ENCODE measurements at regions not wholly inside any gene's neighbourhood (a gene's known extent, or its start where the extent isn't known, plus 50 kb on each side); places are given as distances from the start of the nearest gene placed in this dataset.

DNA sequence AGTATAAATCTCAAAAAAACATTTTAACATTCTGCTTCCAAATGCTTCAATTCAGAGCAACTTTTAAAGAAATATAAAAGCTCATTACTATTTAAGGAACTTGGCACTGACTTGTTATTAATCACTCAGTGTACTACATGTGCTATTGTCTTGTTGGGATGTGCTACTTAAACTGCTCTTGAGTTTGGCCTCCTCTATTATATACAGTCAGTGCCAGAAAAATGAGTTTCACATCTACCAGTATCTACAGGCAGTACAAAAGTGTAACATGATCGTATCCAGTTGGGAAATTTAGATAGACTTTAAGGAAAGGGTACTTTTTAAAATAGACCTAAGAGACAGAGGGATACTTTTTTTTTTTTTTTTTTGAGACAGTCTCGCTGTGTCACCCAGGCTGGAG lies 627.3 kb upstream of the SLC35B3 start:
- Histone ChIP-seq H3K27ac (ENCODE audit: low read depth, low read length) (no peak overlapping the region), H3K4me1 (ENCODE audit: control insufficient read depth in 1 of 2, insufficient read depth in 2 of 2, low read length in 2 of 2) (no peaks in the 10 kb centered on the region), H3K4me3 (ENCODE audit: low read depth, low read length) (no peak overlapping the region), H3K4me2 (ENCODE audit: low read length) (no peak overlapping the region), H3K36me3 (ENCODE audit: control insufficient read depth in 1 of 2, insufficient read depth in 2 of 2, low read length in 2 of 2) (no peaks in the 10 kb centered on the region), H4K91ac (ENCODE audit: low read depth, low read length) (no peak overlapping the region), H3K79me2 (ENCODE audit: control insufficient read depth, insufficient read depth, low read length, poor library complexity) (no peaks in the 10 kb centered on the region), H3K4ac (ENCODE audit: low read depth, low read length) (no peak overlapping the region), H2AFZ (ENCODE audit: insufficient read depth, low read length, poor library complexity) (no peak overlapping the region), H2BK12ac (ENCODE audit: low read length) (no peak overlapping the region), H3K23ac (ENCODE audit: low read length) (no peak overlapping the region), H4K8ac (ENCODE audit: low read depth, low read length) (no peak overlapping the region), H2BK5ac (ENCODE audit: low read depth, low read length, poor library complexity) (no peak overlapping the region), H3K9ac (ENCODE audit: low read length) (no peak overlapping the region), H2AK5ac (ENCODE audit: low read length) (no peak overlapping the region), H3K14ac (ENCODE audit: low read length) (no peak overlapping the region), H3K79me1 (ENCODE audit: low read length) (no peaks in the 10 kb centered on the region), H3K18ac (ENCODE audit: low read length) (no peak overlapping the region), H3K9me3 (ENCODE audit: insufficient read depth, low read depth, low read length) (no peaks in the 10 kb centered on the region), H2BK120ac (ENCODE audit: insufficient read depth, low read length, poor library complexity) (no peak overlapping the region), H4K12ac (ENCODE audit: low read depth, low read length) (no peak overlapping the region), H3K27me3 (ENCODE audit: insufficient read depth, low read length) (no peaks in the 10 kb centered on the region)
- no peak for DNase-seq
- no CpG with 5 or more reads among the region's 2 CpGs for WGBS (ENCODE audit: extremely low coverage, insufficient coverage, insufficient read length)

- no CpG with 5 or more reads among the region's 2 CpGs for WGBS (ENCODE audit: extremely low coverage, insufficient coverage, insufficient read length)
- H2BK12ac ChIP-seq (ENCODE audit: low read length): no peak overlapping the region
- H2BK120ac ChIP-seq (ENCODE audit: insufficient read depth, low read length, poor library complexity): no peak overlapping the region
- H3K18ac ChIP-seq (ENCODE audit: low read length): no peak overlapping the region
- no peaks in the 10 kb centered on the region for H3K36me3 ChIP-seq (ENCODE audit: control insufficient read depth in 1 of 2, insufficient read depth in 2 of 2, low read length in 2 of 2)
- no peak overlapping the region for H2AK5ac ChIP-seq (ENCODE audit: low read length)
- H3K23ac ChIP-seq (ENCODE audit: low read length): no peak overlapping the region
- no peak overlapping the region for H3K4ac ChIP-seq (ENCODE audit: low read depth, low read length)
- H4K8ac ChIP-seq (ENCODE audit: low read depth, low read length): no peak overlapping the region
- H2AFZ ChIP-seq (ENCODE audit: insufficient read depth, low read length, poor library complexity): no peak overlapping the region
- H3K4me2 ChIP-seq (ENCODE audit: low read length): no peak overlapping the region
- H3K79me2 ChIP-seq (ENCODE audit: control insufficient read depth, insufficient read depth, low read length, poor library complexity): no peaks in the 10 kb centered on the region
- no peak overlapping the region for H4K91ac ChIP-seq (ENCODE audit: low read depth, low read length)
- H2BK5ac ChIP-seq (ENCODE audit: low read depth, low read length, poor library complexity): no peak overlapping the region
- no peak for DNase-seq
- H3K4me1 ChIP-seq (ENCODE audit: control insufficient read depth in 1 of 2, insufficient read depth in 2 of 2, low read length in 2 of 2): no peaks in the 10 kb centered on the region
- no peaks in the 10 kb centered on the region for H3K9me3 ChIP-seq (ENCODE audit: insufficient read depth, low read depth, low read length)
- no peak overlapping the region for H3K14ac ChIP-seq (ENCODE audit: low read length)
- no peaks in the 10 kb centered on the region for H3K27me3 ChIP-seq (ENCODE audit: insufficient read depth, low read length)
- H3K79me1 ChIP-seq (ENCODE audit: low read length): no peaks in the 10 kb centered on the region
- no peak overlapping the region for H3K9ac ChIP-seq (ENCODE audit: low read length)
- H3K4me3 ChIP-seq (ENCODE audit: low read depth, low read length): no peak overlapping the region
- H3K27ac ChIP-seq (ENCODE audit: low read depth, low read length): no peak overlapping the region
- no peak overlapping the region for H4K12ac ChIP-seq (ENCODE audit: low read depth, low read length)
Observed at GRCh38 chr6:9057937-9058336, 622.6 kb upstream of the SLC35B3 start.

DNA sequence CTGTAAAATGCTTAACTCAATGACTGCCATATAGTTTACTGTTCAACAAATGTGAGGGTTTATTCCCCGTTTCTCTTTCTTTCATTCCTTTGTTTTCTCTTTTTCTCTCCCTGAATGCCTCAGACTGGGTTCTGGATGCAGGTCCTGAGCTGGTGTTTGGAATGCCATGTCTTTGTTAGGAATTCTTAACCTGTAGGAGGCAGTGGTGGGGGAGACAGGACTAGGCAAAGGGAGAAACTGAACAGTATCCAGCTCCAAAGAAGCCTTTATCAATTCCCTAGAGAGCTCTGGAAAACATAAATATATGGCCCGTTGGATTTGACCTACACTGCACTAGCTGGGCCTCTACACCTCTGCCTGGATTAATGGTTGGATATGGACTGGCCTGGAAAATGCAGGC lies 621.2 kb upstream of the SLC35B3 start:
- no peak overlapping the region for H2BK120ac ChIP-seq (ENCODE audit: insufficient read depth, low read length, poor library complexity)
- H4K91ac ChIP-seq (ENCODE audit: low read depth, low read length): no peak overlapping the region
- H3K79me1 ChIP-seq (ENCODE audit: low read length): no peaks in the 10 kb centered on the region
- no peak overlapping the region for H4K12ac ChIP-seq (ENCODE audit: low read depth, low read length)
- H3K4ac ChIP-seq (ENCODE audit: low read depth, low read length): no peak overlapping the region
- H4K8ac ChIP-seq (ENCODE audit: low read depth, low read length): no peak overlapping the region
- no peak overlapping the region for H3K23ac ChIP-seq (ENCODE audit: low read length)
- H3K9ac ChIP-seq (ENCODE audit: low read length): no peak overlapping the region
- H3K9me3 ChIP-seq (ENCODE audit: insufficient read depth, low read depth, low read length): no peaks in the 10 kb centered on the region
- no peak overlapping the region for H2AFZ ChIP-seq (ENCODE audit: insufficient read depth, low read length, poor library complexity)
- no peak overlapping the region for H3K14ac ChIP-seq (ENCODE audit: low read length)
- H3K27me3 ChIP-seq (ENCODE audit: insufficient read depth, low read length): no peaks in the 10 kb centered on the region
- H2BK5ac ChIP-seq (ENCODE audit: low read depth, low read length, poor library complexity): no peak overlapping the region
- H3K4me2 ChIP-seq (ENCODE audit: low read length): no peak overlapping the region
- H3K27ac ChIP-seq (ENCODE audit: low read depth, low read length): no peak overlapping the region
- no peak overlapping the region for H2AK5ac ChIP-seq (ENCODE audit: low read length)
- no peak overlapping the region for H2BK12ac ChIP-seq (ENCODE audit: low read length)
- H3K18ac ChIP-seq (ENCODE audit: low read length): no peak overlapping the region
- H3K79me2 ChIP-seq (ENCODE audit: control insufficient read depth, insufficient read depth, low read length, poor library complexity): no peaks in the 10 kb centered on the region
- no peaks in the 10 kb centered on the region for H3K36me3 ChIP-seq (ENCODE audit: control insufficient read depth in 1 of 2, insufficient read depth in 2 of 2, low read length in 2 of 2)
- DNase-seq: no peak
- no CpG with 5 or more reads among the region's 2 CpGs for whole genome bisulfite sequencing (ENCODE audit: extremely low coverage, insufficient coverage, insufficient read length)
- no peak overlapping the region for H3K4me3 ChIP-seq (ENCODE audit: low read depth, low read length)
- no peaks in the 10 kb centered on the region for H3K4me1 ChIP-seq (ENCODE audit: control insufficient read depth in 1 of 2, insufficient read depth in 2 of 2, low read length in 2 of 2)

DNA sequence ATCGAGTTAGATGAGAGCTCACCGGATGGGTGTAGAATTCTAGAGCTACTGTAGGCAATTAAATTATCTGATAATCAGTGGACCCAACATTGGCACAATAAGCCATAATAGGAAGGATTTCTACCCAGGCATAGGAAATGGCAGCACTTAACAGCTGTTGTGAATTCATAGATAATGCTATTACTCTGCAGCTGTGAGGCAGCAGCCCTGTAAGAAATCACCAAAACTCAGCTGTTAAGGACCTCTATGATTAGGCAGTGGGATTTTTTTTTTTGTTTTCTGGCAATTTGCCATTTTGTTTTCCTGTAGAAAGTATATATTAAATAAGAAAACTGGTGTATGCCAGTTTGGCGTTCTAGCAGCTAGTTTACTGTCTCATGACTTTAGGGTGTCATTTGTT lies 609.1 kb upstream of the SLC35B3 start:
- H3K36me3 ChIP-seq (ENCODE audit: control insufficient read depth in 1 of 2, insufficient read depth in 2 of 2, low read length in 2 of 2): no peaks in the 10 kb centered on the region
- no peaks in the 10 kb centered on the region for H3K79me2 ChIP-seq (ENCODE audit: control insufficient read depth, insufficient read depth, low read length, poor library complexity)
- no peak overlapping the region for H4K8ac ChIP-seq (ENCODE audit: low read depth, low read length)
- peaks cover 1% of the 10 kb centered on the region for H3K9me3 ChIP-seq (ENCODE audit: insufficient read depth, low read depth, low read length)
- no CpG with 5 or more reads among the region's 3 CpGs for WGBS (ENCODE audit: extremely low coverage, insufficient coverage, insufficient read length)
- no peak overlapping the region for H3K9ac ChIP-seq (ENCODE audit: low read length)
- H3K27ac ChIP-seq (ENCODE audit: low read depth, low read length): no peak overlapping the region
- no peak overlapping the region for H2AK5ac ChIP-seq (ENCODE audit: low read length)
- no peak overlapping the region for H2BK12ac ChIP-seq (ENCODE audit: low read length)
- no peak overlapping the region for H2AFZ ChIP-seq (ENCODE audit: insufficient read depth, low read length, poor library complexity)
- no peak overlapping the region for H3K4me2 ChIP-seq (ENCODE audit: low read length)
- H4K12ac ChIP-seq (ENCODE audit: low read depth, low read length): no peak overlapping the region
- H3K4me1 ChIP-seq (ENCODE audit: control insufficient read depth in 1 of 2, insufficient read depth in 2 of 2, low read length in 2 of 2): no peaks in the 10 kb centered on the region
- no peaks in the 10 kb centered on the region for H3K79me1 ChIP-seq (ENCODE audit: low read length)
- no peak for DNase-seq
- H3K14ac ChIP-seq (ENCODE audit: low read length): no peak overlapping the region
- H2BK5ac ChIP-seq (ENCODE audit: low read depth, low read length, poor library complexity): no peak overlapping the region
- H3K23ac ChIP-seq (ENCODE audit: low read length): no peak overlapping the region
- no peak overlapping the region for H4K91ac ChIP-seq (ENCODE audit: low read depth, low read length)
- H3K4ac ChIP-seq (ENCODE audit: low read depth, low read length): no peak overlapping the region
- H3K4me3 ChIP-seq (ENCODE audit: low read depth, low read length): no peak overlapping the region
- H3K27me3 ChIP-seq (ENCODE audit: insufficient read depth, low read length): no peaks in the 10 kb centered on the region
- H3K18ac ChIP-seq (ENCODE audit: low read length): no peak overlapping the region
- H2BK120ac ChIP-seq (ENCODE audit: insufficient read depth, low read length, poor library complexity): no peak overlapping the region
